K562 (cell line): ENCODE measurements at regions not wholly inside any gene's neighbourhood (a gene's known extent, or its start where the extent isn't known, plus 50 kb on each side); places are given as distances from the start of the nearest gene placed in this dataset.

Source experiments
- ATAC-seq: fragments of 200-7000 bp; cut with Tn5 transposase; 3 replicates; pipeline ENCODE4 v1.9.1; 2020; ENCODE audit warnings: moderate library complexity
- BruUV-seq: library from RNA; stranded (reverse); fragments of 400-500 nt; replicated peaks from 2 replicates; lab custom pipeline; 2021; lab: Mats Ljungman, UMichigan
- CTCF ChIA-PET: fragments of 300-600 bp; formaldehyde crosslinking; extraction: SDS; loops from one replicate; lab custom pipeline; 2021; ENCODE audit warnings: low intra/inter-chr PET ratio; lab: Yijun Ruan, JAX
- POLR2A ChIA-PET: fragments of 300-600, 350-650 bp; sonication (Branson Sonifier 250); formaldehyde crosslinking; extraction: SDS; loops from one replicate; lab custom pipeline; 2021; ENCODE audit warnings: antibody characterized with exemption, inconsistent platforms; lab: Yijun Ruan, JAX
- DNase-seq, 4 experiments: peaks; one replicate each; pipeline versions ENCODE4 v3.0.0 to v3.0.0-alpha.2; 2011 to 2018; ENCODE audit warnings: low spot score in 3 of 4, mixed read lengths in 3 of 4; ENCODE audit errors: extremely low read depth in 1 of 4
- FAIRE-seq: peaks from 2 replicates; lab custom pipeline; 2011; peaks lifted over from hg19 to GRCh38; lab: Jason Lieb, UNC
- H2AFZ ChIP-seq: 2 replicates; pipeline ENCODE4 v1.6.0; 2011; ENCODE audit warnings: low read depth, low read length, control low read depth, inconsistent platforms
- H3K27ac ChIP-seq: fragments of 200-600 bp; 3 replicates; pipeline ENCODE4 v1.8.0; 2011; ENCODE audit warnings: low read depth, mild to moderate bottlenecking, control low read depth, inconsistent platforms, low read length, moderate library complexity, mixed read lengths; ENCODE audit errors: extremely low read depth
- H3K27me3 ChIP-seq, 2 experiments: fragments of 300-600 bp in 1 of 2; 2 replicates in 1 of 2; 3 replicates in 1 of 2; pipeline versions ENCODE4 v1.6.0 to v1.8.0; 2011; ENCODE audit warnings: inconsistent platforms in 2 of 2, low read length in 2 of 2, mild to moderate bottlenecking in 1 of 2, mixed read lengths in 1 of 2, moderate library complexity in 1 of 2; ENCODE audit not compliant: control insufficient read depth in 2 of 2, insufficient read depth in 2 of 2
- H3K36me3 ChIP-seq: fragments of 300-600 bp; 3 replicates; pipeline ENCODE4 v1.8.0; 2011; ENCODE audit warnings: mild to moderate bottlenecking, low read length, inconsistent platforms; ENCODE audit not compliant: control insufficient read depth, insufficient read depth
- H3K4me1 ChIP-seq, 2 experiments: fragments of 200-600 bp in 1 of 2; replicated peaks in 1 of 2; 2 replicates in 1 of 2; 3 replicates in 1 of 2; pipeline versions ENCODE4 v1.5.1 to v1.8.0; 2011; ENCODE audit warnings: inconsistent platforms in 2 of 2, low read length in 2 of 2, mild to moderate bottlenecking in 1 of 2, mixed read lengths in 1 of 2, moderate library complexity in 1 of 2; ENCODE audit not compliant: control insufficient read depth in 2 of 2, insufficient read depth in 2 of 2
- H3K4me2 ChIP-seq: 2 replicates; pipeline ENCODE4 v1.6.1; 2011; ENCODE audit warnings: low read length, control low read depth, inconsistent platforms, mixed read lengths; ENCODE audit not compliant: insufficient read depth
- H3K4me3 ChIP-seq: fragments of 200-600 bp; sonication (generic), shearing (Covaris generic); 2 replicates; pipeline ENCODE4 v1.5.1; 2016; ENCODE audit warnings: control low read depth, inconsistent platforms
- H3K79me2 ChIP-seq: fragments of 200-600 bp; 3 replicates; pipeline ENCODE4 v1.8.0; 2011; ENCODE audit warnings: low read length, inconsistent platforms; ENCODE audit not compliant: control insufficient read depth, insufficient read depth
- H3K9ac ChIP-seq, 2 experiments: 2 replicates each; pipeline versions ENCODE4 v1.6.0 to v1.6.1; 2011; ENCODE audit warnings: low read depth in 2 of 2, low read length in 2 of 2, control low read depth in 1 of 2, inconsistent platforms in 1 of 2, mild to moderate bottlenecking in 1 of 2, mixed read lengths in 1 of 2; ENCODE audit not compliant: insufficient read depth in 1 of 2
- H3K9me1 ChIP-seq: one replicate; pipeline ENCODE4 v1.6.0; 2011; ENCODE audit warnings: inconsistent platforms, mild to moderate bottlenecking, low read length, moderate library complexity; ENCODE audit not compliant: control insufficient read depth, insufficient read depth
- H3K9me3 ChIP-seq: replicated peaks from 2 replicates; pipeline ENCODE4 v1.5.1; 2011; ENCODE audit warnings: low read depth, low read length, inconsistent platforms; ENCODE audit not compliant: control insufficient read depth, insufficient read depth
- H4K20me1 ChIP-seq: replicated peaks from 2 replicates; pipeline ENCODE4 v1.6.1; 2011; ENCODE audit warnings: low read length, inconsistent platforms, mixed read lengths; ENCODE audit not compliant: control insufficient read depth, insufficient read depth
- CC2D1A ChIP-seq: fragments of 450-650 bp; IDR thresholded peaks from 2 replicates; pipeline ENCODE4 v1.6.1; 2017; ENCODE audit warnings: mild to moderate bottlenecking
- CTBP1 ChIP-seq: fragments of 450-650 bp; IDR thresholded peaks from 2 replicates; pipeline ENCODE4 v1.6.1; 2016; ENCODE audit warnings: borderline replicate concordance
- ETS2 ChIP-seq: IDR thresholded peaks from 2 replicates; pipeline ENCODE4 v1.6.1; 2016; ENCODE audit warnings: borderline replicate concordance, missing genetic modification characterization, mild to moderate bottlenecking, moderate library complexity, missing compliant biosample characterization; ENCODE audit not compliant: poor library complexity, severe bottlenecking
- MAZ ChIP-seq, 2 experiments: fragments of 450-650 bp in 1 of 2; sonication (generic) in 1 of 2; formaldehyde crosslinking; IDR thresholded peaks in 1 of 2; conservative IDR thresholded peaks in 1 of 2; 2 replicates each; pipeline versions ENCODE4 v1.4.0 to v1.5.0; 2020; ENCODE audit warnings: mild to moderate bottlenecking in 1 of 2, missing genetic modification reagents in 1 of 2
- NBN ChIP-seq: fragments of 450-650 bp; IDR thresholded peaks from 2 replicates; pipeline ENCODE4 v1.6.1; 2016; ENCODE audit warnings: low read depth, mild to moderate bottlenecking
- RAD21 ChIP-seq, 2 experiments: fragments of 250-450 bp in 1 of 2; fragments of 450-650 bp in 1 of 2; sonication (Bioruptor Pico) in 1 of 2; formaldehyde crosslinking in 1 of 2; IDR thresholded peaks in 1 of 2; conservative IDR thresholded peaks in 1 of 2; 2 replicates each; pipeline versions ENCODE4 v1.4.0 to v1.8.0; 2020 to 2022; ENCODE audit warnings: mild to moderate bottlenecking in 2 of 2, moderate library complexity in 1 of 2
- in situ Hi-C: fragments of 300-500 bp; cut with MboI; formaldehyde crosslinking; loops from 4 replicates; pipeline ENCODE4 v1.15.0; 2018; ENCODE audit warnings: inconsistent platforms, mixed read lengths
- intact Hi-C: fragments of 100-400 bp; cut with micrococcal nuclease; formaldehyde crosslinking; loops from 2 replicates; pipeline ENCODE4 v1.14.2; 2022
- TF ChIP-seq, protein P1 (sequence below): fragments of 450-650 bp; IDR thresholded peaks from 2 replicates; pipeline ENCODE4 v1.6.1; 2016
- TF ChIP-seq, protein P2 (sequence below): sonication (generic); formaldehyde crosslinking; IDR thresholded peaks from 2 replicates; pipeline ENCODE4 v1.8.0; 2022; ENCODE audit warnings: mild to moderate bottlenecking, low read depth, missing genetic modification reagents

- Histone ChIP-seq H3K4me1 (no peaks in the 10 kb centered on the region), H4K20me1 (no peaks in the 10 kb centered on the region), H3K4me2 (no peak overlapping the region), H3K27ac (no peak overlapping the region), H3K79me2 (no peaks in the 10 kb centered on the region), H3K27me3 (no peaks in the 10 kb centered on the region), H3K9me1 (no peaks in the 10 kb centered on the region), H3K9ac (no peak overlapping the region), H3K4me3 (no peak overlapping the region), H3K9me3 (no peaks in the 10 kb centered on the region), H3K36me3 (no peaks in the 10 kb centered on the region), H2AFZ (no peak overlapping the region)
- ChIA-PET CTCF (no interaction called here), POLR2A (no interaction called here)
- no TSS peak for BruUV-seq
- in situ Hi-C loops (no loop called here), intact Hi-C loops (no loop called here)
- DNase-seq (no peak), ATAC-seq (no peak), FAIRE-seq (no peak)
- TF ChIP-seq, protein P1, sequence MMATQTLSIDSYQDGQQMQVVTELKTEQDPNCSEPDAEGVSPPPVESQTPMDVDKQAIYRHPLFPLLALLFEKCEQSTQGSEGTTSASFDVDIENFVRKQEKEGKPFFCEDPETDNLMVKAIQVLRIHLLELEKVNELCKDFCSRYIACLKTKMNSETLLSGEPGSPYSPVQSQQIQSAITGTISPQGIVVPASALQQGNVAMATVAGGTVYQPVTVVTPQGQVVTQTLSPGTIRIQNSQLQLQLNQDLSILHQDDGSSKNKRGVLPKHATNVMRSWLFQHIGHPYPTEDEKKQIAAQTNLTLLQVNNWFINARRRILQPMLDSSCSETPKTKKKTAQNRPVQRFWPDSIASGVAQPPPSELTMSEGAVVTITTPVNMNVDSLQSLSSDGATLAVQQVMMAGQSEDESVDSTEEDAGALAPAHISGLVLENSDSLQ: no peak
- TF ChIP-seq CC2D1A: no peak
- TF ChIP-seq, protein P2, sequence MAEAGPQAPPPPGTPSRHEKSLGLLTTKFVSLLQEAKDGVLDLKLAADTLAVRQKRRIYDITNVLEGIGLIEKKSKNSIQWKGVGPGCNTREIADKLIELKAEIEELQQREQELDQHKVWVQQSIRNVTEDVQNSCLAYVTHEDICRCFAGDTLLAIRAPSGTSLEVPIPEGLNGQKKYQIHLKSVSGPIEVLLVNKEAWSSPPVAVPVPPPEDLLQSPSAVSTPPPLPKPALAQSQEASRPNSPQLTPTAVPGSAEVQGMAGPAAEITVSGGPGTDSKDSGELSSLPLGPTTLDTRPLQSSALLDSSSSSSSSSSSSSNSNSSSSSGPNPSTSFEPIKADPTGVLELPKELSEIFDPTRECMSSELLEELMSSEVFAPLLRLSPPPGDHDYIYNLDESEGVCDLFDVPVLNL: no peak
- no peak for TF ChIP-seq NBN
- TF ChIP-seq ETS2 (tag): no peak
- no peak for TF ChIP-seq CTBP1
- no peak for TF ChIP-seq RAD21 (CRISPR knock-in tag; conservative IDR thresholded peaks at IDR 0.05 in 1 of 2, IDR thresholded peaks at IDR 0.05 in 1 of 2)
- TF ChIP-seq MAZ (CRISPR knock-in tag; conservative IDR thresholded peaks at IDR 0.05 in 1 of 2, IDR thresholded peaks at IDR 0.05 in 1 of 2): no peak
Observed at GRCh38 chr1:90305577-90305976, 310.7 kb downstream of the ZNF326 start.
